NCI-H748 (cell line): ENCODE measurements at regions not wholly inside any gene's neighbourhood (a gene's known extent, or its start where the extent isn't known, plus 50 kb on each side); places are given as distances from the start of the nearest gene placed in this dataset.
"Not testable (repeated sequence)": the region's sequence is repeated elsewhere in the genome, so short reads cannot be mapped to it uniquely, and the experiment has no call there.

Experiments used
- DNase-seq: peaks from one replicate; lab custom pipeline; 2025; ENCODE audit not compliant: unreplicated experiment; lab: John Stamatoyannopoulos, UW

DNA sequence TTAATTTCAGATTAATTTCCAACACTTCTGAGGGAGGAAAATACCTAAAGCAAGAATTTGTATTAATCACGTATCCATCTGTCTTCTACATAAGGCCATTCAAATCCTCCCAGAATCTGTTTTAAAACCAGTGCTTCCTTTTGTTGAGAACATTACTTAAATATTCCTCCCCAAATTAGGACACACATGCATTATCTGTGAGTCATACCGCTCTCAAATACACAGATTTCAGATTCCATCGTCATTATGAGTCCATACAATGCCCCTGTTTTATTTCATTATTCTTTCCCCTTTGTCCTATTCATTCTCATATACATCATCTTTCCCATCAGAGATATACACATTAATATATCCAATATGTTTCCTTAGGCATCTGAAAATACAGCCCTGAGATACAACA is 57.3 kb upstream of the PRSS12 start:
- no peak for DNase-seq

GRCh38 chr4:118417325-118417724 is 64.5 kb upstream of the PRSS12 start:
- no peak for DNase-seq

DNA sequence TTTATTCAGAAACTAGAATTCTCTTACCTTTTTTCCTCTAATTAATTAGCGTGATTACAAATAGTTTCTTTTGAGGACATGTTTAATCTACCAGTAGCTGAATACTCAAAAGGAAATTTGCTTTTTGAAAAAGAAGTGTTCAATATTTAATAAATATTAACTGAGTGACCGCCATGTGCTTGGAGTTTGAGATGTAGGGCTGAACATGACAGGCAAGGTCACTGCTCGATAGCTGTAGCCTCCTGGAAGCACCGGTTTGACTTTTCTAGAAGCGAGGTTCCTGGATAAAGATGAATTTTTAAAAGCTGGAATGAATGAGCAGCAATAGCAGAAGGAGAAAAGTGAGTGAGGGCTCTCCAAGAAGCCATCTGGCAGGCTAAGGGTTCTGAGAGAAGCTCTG is 65.0 kb upstream of the PRSS12 start:
- DNase-seq, result not testable (repeated sequence)

- not testable (repeated sequence) for DNase-seq
Observed at GRCh38 chr4:118418396-118418795, 65.6 kb upstream of the PRSS12 start.

- not testable (repeated sequence) for DNase-seq
Observed at GRCh38 chr4:118419626-118420025, 66.8 kb upstream of the PRSS12 start.

GRCh38 chr4:118424062-118424461 is 71.3 kb upstream of the PRSS12 start:
- peak; percentile 30 for DNase-seq

DNA sequence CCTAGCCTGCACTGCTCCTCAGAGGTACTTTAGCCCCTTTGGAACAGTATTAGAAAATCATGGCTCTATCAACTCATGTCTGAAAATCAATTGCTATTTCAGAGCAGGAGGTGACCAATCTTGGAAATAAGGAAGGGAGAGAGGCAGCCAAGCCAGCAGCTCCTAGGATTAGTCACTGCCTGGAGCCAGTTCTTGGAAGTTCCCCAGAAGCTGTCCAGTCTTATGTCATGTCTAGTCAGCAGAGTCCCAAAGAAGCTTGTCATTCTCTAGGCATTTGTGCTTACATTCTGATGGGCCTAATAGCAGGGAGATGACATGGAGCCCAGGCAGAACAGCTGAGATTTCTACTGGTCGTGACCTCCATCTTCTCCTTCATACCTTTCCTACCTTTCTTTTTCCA is 76.1 kb upstream of the PRSS12 start:
- not testable (repeated sequence) for DNase-seq

GRCh38 chr4:118432359-118432758 is 79.6 kb upstream of the PRSS12 start:
- not testable (repeated sequence) for DNase-seq

DNA sequence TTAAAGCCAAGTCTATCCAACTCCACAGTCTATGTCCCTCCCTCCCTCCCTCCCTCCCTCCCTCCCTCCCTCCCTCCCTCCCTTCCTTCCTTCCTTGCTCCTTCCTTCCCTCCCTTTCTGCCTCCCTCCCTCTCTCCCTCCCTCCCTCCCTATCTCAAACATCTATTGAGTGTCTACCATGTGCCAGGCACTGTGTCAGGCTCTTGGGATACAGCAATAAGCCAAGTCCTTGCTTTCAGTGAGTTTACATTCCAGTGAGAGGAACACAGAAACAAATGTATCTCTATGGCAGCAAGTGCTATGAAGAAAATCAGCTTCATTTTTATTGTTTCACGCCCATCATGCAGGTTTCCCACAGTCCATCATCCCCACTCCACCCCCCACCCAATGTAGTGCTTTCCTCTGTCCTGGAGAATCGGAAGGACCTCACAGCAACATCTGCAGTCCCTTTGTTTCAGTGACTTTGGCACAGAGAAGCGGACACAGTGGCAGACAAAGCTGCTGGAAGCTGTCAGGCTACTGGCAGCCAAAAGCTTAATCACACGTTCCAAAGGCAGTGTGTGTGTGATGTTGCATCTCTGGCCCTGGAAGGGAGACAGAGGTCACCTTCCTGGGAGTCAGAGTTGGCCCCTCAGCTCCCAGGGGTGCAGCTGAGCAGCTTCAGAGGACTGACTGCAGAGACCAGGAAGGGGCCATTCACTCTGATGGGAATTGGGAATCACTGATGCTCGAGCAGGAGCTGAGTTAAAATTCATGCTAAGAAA is 81.0 kb upstream of the PRSS12 start:
- DNase-seq, result not testable (repeated sequence)

- DNase-seq, result not testable (repeated sequence)
Observed at GRCh38 chr4:118435415-118435814, 82.6 kb upstream of the PRSS12 start.

- not testable (repeated sequence) for DNase-seq
Observed at GRCh38 chr4:118442115-118442837, 89.5 kb upstream of the PRSS12 start.

DNA sequence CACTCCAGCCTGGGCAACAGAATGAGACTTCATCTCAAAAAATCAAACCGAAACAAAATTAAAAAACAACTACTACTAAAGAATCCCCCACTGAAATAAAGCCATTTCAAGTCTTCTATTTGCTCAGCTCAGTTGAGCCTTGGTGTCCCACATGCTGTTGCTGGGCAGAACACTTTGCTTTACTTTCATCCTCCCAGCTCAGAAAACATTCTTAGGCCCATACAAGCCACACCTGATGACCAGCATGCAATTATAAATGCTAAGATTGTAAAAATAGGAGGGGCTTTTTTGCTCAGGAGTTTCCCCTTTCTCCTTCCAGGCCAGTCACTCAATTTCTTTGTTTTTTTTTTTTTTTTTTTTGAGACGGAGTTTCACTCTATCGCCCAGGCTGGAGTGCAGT is 94.6 kb upstream of the PRSS12 start:
- DNase-seq, result not testable (repeated sequence)

- not testable (repeated sequence) for DNase-seq
Observed at GRCh38 chr4:118454857-118455256, 102.1 kb upstream of the PRSS12 start.

- not testable (repeated sequence) for DNase-seq
Observed at GRCh38 chr4:118461435-118461834, 108.6 kb upstream of the PRSS12 start.

GRCh38 chr4:118465831-118466230 is 113.0 kb upstream of the PRSS12 start:
- not testable (repeated sequence) for DNase-seq

- DNase-seq, result not testable (repeated sequence)
Observed at GRCh38 chr4:118474001-118474626, 121.3 kb upstream of the PRSS12 start.

GRCh38 chr4:118474771-118475170 is 122.0 kb upstream of the PRSS12 start:
- DNase-seq, result not testable (repeated sequence)

DNA sequence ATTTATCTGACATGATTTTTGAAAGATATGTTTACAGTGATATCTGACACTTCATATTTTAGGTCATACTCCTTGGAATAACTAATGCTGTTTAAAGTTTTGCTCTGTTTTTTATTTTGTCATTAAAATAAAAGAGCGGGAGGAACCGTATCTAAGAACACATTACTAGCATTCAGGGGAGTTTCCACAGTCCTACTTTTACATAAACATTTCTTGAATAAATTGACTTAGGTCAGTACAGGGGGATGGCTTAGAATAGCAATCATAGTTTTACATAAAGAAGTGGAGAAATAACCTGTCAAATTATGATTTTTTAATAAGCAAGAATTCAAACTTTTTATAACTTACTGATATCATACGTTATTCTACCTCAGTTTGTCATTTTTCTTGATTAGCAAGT is 123.1 kb upstream of the PRSS12 start:
- DNase-seq, result not testable (repeated sequence)

DNA sequence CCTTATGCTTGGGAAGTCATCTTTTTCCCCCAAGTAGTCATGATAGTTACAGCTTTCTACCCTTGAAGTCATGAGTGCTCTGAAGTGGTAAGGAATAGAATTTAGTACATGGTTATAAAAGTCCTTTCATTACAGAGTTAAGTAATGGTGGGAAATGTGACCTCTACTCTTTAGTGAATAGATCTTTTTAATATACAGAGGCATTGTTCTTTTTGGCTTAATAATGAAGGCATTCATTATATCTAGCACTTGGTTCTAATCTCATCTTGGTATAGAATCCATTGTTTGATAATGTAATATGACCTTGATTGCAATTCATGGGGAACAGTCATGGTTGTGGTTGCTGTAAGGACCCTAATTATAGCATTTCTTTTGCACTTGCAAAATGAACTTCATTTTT is 125.0 kb upstream of the PRSS12 start:
- peak; percentile 3 for DNase-seq

DNA sequence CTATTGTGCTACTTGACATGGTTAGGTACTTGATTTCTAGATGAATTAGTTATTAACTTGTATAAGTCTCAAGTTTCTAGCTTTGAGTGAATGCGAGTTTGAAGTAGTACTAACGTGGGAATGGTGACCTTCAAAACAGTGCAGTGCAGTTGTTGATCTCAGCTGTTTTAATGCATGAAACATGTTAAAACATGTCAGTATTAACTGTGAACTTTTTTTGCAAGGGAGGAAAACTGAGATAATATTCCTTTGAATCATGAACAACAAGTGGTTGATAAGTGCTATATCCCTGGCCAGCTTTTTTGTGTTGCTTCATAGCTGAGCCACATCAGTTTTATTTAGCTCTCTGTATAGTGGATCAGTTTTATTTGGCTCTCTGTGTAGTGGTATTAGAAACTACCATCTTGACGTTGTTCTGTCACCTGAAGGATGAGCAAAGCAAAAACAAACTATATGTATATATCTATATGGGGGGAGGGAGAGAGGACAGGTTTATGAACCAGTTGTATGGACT is 133.1 kb upstream of the PRSS12 start:
- not testable (repeated sequence) for DNase-seq

GRCh38 chr4:118492963-118493362 is 140.2 kb upstream of the PRSS12 start:
- DNase-seq, result not testable (repeated sequence)
